NB4 (cell line): ENCODE measurements at regions not wholly inside any gene's neighbourhood (a gene's known extent, or its start where the extent isn't known, plus 50 kb on each side); places are given as distances from the start of the nearest gene placed in this dataset.
"Not testable (repeated sequence)": the region's sequence is repeated elsewhere in the genome, so short reads cannot be mapped to it uniquely, and the experiment has no call there.

ENCODE experiments used
- DNase-seq: peaks from one replicate; pipeline ENCODE4 v3.0.0; 2010; ENCODE audit warnings: low read depth
- H3K4me3 ChIP-seq: one replicate; pipeline ENCODE4 v1.5.1; 2011; ENCODE audit warnings: mild to moderate bottlenecking, low read depth, low read length, moderate library complexity
- MYC ChIP-seq: IDR thresholded peaks from 2 replicates; pipeline ENCODE4 v1.6.1; 2011; ENCODE audit warnings: low read depth, low read length
- POLR2A ChIP-seq: IDR thresholded peaks from 2 replicates; pipeline ENCODE4 v1.6.1; 2011; ENCODE audit warnings: mild to moderate bottlenecking; ENCODE audit not compliant: insufficient read length; ENCODE audit errors: extremely low read depth
- TF ChIP-seq, protein P1 (sequence below): IDR thresholded peaks from one replicate; pipeline ENCODE4 v1.5.1; 2012; ENCODE audit warnings: low read depth, low read length
- TF ChIP-seq, protein P2 (sequence below): IDR thresholded peaks from 2 replicates; pipeline ENCODE4 v1.6.1; 2011; ENCODE audit warnings: low read depth, low read length

DNA sequence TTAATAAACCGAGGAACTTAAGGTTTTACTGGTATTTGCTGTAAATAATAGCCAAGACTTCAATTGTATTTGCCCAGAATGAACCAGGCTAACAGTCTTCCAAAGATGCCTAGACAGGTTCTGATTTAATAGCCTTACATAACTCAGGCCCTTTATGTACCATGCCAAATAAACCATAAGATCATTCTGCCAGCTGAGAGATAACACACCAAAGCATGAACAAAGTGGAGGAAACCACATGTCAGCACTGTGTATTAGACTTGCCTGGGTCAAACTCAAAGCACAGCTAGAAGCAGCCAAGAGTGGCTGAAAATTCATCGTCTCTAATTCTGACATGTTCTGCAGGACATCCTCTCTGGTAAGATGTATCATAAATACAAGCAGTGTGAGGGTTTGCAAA is 319.3 kb upstream of the ZNF608 start:
- DNase-seq: no peak
- H3K4me3 ChIP-seq: no peak overlapping the region
- TF ChIP-seq, protein P1, sequence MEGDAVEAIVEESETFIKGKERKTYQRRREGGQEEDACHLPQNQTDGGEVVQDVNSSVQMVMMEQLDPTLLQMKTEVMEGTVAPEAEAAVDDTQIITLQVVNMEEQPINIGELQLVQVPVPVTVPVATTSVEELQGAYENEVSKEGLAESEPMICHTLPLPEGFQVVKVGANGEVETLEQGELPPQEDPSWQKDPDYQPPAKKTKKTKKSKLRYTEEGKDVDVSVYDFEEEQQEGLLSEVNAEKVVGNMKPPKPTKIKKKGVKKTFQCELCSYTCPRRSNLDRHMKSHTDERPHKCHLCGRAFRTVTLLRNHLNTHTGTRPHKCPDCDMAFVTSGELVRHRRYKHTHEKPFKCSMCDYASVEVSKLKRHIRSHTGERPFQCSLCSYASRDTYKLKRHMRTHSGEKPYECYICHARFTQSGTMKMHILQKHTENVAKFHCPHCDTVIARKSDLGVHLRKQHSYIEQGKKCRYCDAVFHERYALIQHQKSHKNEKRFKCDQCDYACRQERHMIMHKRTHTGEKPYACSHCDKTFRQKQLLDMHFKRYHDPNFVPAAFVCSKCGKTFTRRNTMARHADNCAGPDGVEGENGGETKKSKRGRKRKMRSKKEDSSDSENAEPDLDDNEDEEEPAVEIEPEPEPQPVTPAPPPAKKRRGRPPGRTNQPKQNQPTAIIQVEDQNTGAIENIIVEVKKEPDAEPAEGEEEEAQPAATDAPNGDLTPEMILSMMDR: no peak
- no peak for TF ChIP-seq POLR2A
- no peak for TF ChIP-seq MYC
- TF ChIP-seq, protein P2, sequence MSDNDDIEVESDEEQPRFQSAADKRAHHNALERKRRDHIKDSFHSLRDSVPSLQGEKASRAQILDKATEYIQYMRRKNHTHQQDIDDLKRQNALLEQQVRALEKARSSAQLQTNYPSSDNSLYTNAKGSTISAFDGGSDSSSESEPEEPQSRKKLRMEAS: no peak

- H3K4me3 ChIP-seq: no peak overlapping the region
- TF ChIP-seq MYC (no peak), POLR2A (no peak)
- TF ChIP-seq, protein P2: no peak
- TF ChIP-seq, protein P1: no peak
- no peak for DNase-seq
Measured at GRCh38 chr5:125070961-125071360, 324.5 kb upstream of the ZNF608 start.

DNA sequence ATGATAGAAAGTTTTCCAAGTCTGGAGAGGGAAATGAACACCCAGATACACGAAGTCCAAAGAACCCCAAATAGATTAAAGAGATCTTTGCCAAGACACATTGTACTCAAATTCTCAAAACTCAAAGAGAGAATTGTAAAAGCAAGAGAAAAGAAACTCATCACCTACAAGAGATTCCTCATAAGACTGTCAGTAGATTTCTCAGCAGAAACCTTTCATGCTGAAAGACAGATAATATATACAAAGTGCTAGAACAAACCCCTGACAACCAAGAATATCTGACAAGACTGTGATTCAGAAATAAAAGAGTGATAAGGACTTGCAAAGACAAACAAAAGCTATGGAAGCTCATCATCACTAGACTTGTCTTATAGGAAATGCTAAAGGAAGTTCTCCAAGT is 326.7 kb upstream of the ZNF608 start:
- no peak for DNase-seq
- H3K4me3 ChIP-seq: no peak overlapping the region
- TF ChIP-seq MYC: no peak
- TF ChIP-seq, protein P1: no peak
- no peak for TF ChIP-seq POLR2A
- TF ChIP-seq, protein P2: no peak

- DNase-seq: no peak
- H3K4me3 ChIP-seq: no peak overlapping the region
- TF ChIP-seq MYC: no peak
- no peak for TF ChIP-seq POLR2A
- TF ChIP-seq, protein P1: no peak
- TF ChIP-seq, protein P2: no peak
Measured at GRCh38 chr5:125075567-125075966, 329.1 kb upstream of the ZNF608 start.

DNA sequence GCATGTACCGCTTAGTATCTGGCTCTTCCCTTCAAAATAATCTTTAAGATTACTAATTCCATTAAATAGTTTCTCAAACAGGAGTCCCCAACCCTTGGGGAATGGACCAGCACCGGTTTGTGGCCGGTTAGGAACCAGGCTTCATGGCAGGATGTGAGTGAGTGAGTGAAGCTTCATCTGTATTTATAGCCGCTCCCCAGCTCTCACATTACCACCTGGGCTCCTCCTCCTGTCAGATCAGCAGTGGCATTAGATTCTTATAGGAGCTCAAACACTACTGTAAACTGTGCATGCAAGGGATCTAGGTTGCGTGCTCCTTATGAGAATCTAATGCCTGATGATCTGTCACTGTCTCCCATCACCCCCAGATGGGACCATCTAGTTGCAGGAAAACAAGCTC is 332.6 kb upstream of the ZNF608 start:
- DNase-seq, H3K4me3 ChIP-seq: not testable (repeated sequence)

- TF ChIP-seq MYC: no peak
- no peak for TF ChIP-seq POLR2A
- TF ChIP-seq, protein P1: no peak
- TF ChIP-seq, protein P2: no peak
- no peak for DNase-seq
- no peak overlapping the region for H3K4me3 ChIP-seq
Measured at GRCh38 chr5:125081101-125081500, 334.7 kb upstream of the ZNF608 start.
